Right lung (tissue), 2 donors: ENCODE measurements at regions not wholly inside any gene's neighbourhood (a gene's known extent, or its start where the extent isn't known, plus 50 kb on each side); places are given as distances from the start of the nearest gene placed in this dataset.

Source experiments
- DNase-seq, 2 donors: peaks; one replicate each; pipeline ENCODE4 v3.0.0-alpha.2; 2013

DNA sequence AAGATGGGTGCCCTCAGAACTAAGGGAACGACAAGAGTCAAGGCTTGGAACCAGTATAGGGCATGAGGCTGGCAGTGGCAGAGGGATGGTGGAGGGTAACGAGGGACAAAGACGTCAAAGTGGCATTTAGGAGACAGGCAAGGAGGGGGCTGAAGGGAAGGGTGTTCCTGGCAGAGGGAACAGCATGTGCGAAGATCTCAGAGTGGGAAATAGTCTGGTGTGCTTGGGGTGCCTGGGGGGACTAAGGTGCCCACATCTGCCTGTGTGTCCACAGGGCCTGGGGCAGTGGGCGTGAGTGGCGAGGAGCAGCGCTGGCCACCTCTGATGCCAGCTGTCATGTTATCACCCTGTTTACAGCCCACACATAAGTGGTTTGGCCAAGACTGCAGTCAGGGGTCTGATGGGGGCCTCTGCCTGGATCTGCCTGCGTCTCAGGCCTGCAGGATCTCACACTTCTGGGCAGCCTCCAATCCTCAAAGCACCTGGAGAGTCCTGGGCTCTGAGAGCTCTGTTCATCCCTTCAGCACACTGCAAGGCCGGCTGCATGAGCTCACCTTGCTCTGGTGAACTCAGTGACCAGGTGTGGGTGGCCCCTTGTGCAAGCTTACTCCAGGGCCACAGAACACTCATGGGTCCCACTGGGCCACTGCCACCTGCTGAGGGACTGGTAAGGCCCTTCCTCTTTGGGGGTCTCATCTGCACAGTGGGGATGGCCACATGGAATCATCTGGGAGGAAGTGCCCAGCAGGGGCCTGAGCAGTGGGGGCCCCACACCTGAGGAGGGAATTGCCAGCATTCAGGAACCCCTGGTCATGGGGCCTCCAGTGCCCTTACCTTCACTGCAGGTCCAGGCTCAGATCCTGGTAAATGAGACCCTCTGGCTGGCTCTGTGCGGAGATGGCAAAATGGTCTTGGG lies 89.7 kb upstream of the SHISAL1 start:
- DNase-seq = no peak

DNA sequence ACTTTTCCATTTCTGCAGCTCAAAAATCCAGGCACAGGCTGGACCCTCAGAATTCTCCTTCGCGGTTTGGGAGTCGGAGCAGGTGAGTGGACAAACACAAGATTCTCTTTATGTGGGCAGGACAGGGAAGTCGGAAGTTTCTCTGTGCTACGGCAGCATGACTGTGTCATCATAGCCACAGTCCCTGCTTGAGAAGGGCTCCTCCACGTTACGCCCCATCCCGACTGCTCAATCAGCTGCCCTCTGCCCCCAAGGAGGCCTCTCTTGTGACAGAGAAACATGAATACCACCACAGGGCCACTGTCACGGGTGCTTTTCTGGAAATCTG lies 89.0 kb upstream of the SHISAL1 start:
- no peak for DNase-seq

DNA sequence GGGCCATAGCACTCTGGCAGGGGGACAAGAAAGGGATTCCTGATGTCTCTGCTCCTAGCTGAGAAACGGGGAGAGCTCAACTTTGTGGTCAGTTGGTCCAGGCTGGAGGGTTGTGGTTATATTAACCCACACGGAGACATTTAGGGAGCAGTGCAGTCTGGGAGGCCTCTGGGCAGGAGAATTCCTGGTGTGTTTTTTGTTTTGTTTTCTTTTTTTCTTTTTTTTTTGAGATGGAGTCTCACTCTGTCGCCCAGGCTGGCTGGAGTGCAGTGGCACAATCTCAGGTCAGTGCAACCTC lies 88.0 kb upstream of the SHISAL1 start:
- DNase-seq = no peak

DNA sequence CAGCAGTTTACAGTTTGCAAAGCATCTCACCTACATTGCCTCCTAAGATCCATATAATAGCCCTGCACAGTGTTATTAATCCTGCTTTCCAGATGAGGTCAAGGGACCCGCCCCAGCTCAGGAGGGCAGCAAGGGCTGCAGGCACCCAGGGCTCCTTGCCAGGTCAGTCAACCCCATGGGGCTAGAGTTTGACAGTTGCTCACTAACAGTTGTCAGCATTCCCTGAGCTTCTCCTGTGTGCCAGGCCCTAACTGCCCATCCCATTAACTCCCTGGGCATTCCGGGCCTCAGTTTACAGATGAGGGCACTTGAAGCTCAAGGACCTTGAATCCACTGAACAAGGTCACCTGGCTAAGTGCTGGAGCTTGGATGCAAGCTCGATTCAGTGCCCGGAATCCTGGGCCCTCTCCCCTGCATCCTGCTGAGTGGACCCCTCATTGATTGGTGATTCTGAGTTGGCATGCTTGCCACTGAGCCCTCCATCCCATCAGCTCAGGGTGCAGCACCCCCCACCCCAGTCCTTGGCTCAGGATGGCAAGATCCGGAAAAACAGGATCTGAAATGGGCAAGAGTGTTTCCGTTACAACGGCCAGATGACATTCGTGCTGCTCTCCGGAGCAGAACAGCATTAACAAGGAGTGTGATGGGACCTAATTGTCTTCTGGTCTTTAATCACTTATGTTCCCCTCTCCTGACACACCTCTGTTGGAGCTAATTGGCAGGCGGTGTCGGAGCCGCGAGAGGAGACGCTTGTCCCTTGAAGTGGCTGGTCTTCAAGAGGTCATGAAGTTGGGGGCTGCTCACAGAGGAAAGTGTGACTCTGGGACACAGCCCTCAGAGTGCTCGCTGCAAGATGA lies 87.4 kb upstream of the SHISAL1 start:
- no peak for DNase-seq

DNA sequence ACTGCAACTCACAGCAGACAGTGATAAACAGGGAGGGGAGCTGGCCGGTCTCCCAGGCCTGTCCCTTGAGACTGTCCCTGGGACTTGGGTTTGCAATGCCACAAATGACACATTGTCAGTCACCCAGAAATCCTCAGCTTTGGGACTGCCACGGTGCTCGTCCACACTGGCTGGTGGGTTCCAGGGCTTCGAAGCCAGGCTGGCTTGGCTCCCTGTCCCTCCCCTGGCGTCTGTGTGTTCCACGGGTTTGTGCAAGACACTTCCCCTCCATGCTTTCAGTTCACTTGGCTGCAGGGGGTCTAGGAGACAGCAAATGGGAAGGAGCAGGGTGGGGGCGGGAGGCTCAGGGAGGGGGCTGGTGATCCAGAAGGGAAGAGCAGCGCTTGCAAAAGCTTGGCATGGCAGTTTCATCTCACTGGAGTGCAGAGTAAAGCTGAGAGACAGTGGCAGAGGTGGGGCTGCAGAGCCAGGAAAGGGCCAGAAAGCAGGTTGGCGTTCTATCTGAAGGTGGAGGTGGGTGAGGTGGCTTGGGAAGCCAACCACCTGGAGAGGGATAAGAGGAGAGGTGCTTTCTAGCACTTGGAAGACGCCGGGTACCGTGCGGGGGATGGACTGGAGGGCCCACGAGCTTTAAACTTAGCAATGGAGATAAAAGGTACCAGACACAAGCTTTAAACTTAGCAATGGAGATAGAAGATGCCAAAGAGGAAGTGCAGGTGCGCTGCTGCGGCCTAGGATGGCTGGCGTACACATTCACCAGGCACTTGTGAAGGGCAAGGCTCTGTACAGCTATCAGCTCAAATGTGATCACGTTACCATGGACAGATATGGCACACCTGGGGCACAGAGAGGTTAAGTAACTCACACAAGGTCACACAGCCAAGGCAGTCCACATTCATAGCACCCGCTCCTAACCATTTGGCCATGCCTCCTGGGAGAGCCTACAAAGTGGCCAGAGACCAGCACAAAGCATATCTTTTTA lies 86.4 kb upstream of the SHISAL1 start:
- DNase-seq = no peak

DNA sequence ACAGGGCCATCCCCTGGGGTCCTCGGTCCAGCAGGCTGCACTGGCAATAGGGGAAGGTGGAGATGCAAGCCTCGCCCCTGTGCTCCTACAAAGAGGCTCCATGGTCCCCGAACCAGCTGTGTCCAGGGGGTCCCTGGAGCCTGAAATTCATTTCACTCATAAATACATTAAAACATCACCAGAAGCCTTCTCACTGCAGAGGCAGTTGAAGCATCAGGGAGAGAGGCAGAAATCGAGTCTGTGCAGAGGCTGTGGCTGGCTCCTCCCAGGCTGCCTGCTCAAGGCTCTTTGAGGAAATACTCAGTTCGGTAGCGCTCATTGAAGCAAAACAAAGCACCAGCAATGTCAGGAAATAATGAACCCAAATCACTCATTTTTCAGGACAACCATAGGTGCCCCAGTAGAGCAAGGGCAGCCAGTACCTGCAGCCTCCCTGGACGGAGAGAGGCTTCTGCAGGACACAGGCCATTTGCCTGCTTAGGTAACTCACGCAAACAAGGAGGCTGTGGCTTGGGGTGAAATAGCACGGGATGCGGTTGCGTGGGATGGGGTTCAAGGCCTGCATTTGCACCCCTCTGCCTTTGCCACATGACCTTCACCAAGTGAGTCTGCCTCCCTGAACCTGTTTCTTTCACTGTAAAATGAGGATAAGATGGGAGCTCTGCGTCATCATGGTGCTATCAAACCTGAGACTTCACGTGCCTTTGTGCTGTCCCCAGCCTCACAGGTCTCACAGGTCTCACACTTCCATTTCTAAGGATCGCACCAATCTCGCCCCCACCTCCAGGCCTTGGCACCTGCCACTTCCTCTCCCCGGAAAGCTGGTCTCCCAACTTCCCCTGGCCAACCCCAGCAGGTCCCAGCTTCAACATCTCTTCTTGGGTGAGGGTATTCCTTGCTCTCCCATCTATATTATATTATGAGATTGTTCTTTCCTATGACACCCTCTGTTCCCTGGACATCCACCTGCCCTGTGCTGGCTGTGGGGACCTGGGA lies 84.3 kb upstream of the SHISAL1 start:
- DNase-seq = no peak

DNA sequence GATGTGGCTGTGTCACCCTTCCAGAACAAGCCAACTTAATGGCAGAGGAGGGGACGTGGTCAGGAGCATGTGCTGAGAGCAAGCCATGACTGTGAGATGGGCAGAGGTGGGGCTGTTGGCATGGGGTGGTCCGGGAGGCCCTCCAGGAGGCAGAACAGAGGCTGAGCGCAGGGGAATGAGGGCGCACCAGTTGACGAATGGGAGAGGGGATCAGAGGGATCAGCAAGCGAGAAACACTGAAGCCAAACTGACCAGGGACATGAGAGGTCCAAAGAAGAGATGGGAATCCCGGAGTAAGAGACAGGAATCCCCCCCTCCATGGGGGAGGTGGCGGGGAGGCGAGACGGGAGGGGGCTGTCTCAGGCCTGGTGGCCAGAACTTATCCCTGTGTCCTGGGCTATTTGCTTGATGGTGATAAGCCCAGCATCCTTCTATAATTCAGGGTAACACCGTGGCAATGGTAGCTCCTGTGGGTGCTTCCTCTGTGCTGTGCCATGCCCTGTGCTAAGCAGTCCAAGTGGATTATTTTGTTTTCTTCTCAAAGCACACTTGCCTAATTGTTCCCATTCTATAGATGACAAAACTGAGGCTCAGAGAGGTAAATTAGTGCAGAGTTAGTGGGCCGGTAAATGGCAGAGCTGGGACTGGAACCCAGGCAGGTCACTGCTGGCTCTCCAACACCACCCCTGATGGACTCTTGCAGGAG lies 83.4 kb upstream of the SHISAL1 start:
- no peak for DNase-seq

DNA sequence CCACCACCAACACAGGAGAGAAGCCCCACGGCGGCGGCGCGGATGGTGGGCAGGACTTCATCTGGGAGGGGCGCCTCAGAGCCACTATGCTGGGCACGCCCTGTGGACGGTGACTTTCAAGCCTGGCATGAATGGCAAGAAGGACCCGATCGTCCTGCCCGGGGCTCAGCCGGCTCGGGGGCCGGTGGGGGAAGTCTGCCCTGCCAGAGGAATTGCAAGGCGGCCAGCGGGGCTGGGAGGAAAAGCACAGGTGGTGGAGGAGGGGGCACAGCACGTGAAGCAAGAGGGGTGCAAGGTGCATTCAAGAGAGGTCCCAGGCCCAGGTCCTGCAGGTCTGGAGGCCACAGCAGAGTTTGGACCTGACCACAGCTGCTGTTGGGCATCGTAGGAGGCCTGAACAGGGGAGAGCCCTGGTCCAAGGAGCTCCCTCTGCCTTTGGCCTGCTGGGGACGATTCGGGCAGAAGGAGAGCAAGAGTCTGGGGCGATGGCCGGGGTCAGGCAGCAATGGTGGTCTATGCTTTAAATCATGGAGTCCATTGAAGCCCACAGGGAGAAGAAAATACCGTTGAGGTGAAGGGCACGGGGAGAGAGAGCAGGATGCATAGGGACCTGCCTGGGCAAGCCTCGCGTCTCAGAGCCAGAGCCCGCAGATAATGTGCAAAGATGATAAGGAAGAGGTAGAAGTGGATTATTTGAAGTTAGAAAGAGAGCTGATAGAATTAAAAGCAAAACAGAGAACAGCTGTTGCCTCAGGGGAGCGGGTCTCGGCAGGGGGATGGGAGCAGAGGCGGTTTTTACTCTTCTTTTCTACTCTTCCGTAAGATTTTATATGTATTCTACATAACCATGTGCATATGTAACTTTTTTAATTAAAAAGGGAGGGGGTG lies 82.6 kb upstream of the SHISAL1 start:
- DNase-seq = no peak

DNA sequence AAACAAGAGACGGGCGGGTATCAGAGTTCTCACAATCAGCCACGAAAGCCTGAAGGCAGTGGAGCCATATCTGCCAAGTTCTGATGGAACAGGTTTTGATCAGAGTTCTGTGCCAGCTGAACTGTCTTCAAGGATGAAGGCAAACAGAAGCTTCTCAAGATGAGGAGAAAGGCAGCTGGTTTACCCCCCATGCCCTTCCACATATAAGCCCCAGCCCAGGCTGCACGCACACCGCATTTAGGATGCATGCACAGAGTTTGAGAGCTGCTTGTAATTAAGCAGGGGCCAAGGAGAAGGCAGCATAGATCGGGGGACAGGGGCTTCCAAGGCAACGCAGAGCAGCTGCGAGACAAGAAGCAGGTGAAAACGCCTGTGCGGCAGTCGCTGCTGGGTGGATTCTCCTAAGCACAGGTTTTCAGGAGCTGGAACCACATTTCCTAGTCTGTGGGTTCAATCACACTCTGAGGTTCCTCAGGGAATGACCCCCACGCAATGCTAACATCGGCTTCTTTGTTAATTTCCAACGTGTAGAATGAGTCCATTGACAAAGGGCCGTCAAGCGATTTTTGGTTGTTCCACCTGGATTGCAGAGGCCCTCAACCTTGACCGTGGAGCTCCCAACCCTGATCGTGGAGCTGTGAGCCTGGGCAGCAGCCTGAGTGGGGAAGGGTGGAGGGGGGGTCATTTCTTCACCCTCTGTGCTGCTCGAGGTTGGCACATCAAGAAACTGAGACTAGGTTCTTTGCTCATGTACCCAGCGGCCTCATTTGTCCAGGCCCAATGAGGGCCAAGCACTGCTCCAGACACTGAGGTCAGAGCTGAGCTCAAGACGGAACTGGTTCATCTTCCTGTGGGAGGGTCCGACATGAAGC lies 81.7 kb upstream of the SHISAL1 start:
- DNase-seq = no peak

DNA sequence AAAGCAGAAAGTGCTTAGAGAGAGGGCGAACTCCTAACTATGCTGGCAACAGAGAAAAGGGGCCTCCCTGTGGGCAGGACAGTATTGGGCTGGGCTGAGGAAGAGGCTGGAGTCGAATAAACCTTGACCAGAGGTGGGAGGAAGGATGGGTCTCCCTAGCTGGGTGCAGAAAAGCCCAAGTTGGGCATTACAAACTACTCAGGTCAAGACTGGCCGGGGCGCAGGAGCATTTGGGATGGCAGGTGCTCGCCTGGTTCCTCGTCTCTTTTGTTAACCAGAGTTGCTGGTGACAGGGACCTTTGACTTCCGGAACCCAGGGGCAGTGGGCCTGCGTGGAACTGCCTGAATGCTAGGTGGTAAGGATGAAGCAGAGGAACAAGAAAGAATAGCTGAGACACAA lies 80.3 kb upstream of the SHISAL1 start:
- DNase-seq = no peak

DNA sequence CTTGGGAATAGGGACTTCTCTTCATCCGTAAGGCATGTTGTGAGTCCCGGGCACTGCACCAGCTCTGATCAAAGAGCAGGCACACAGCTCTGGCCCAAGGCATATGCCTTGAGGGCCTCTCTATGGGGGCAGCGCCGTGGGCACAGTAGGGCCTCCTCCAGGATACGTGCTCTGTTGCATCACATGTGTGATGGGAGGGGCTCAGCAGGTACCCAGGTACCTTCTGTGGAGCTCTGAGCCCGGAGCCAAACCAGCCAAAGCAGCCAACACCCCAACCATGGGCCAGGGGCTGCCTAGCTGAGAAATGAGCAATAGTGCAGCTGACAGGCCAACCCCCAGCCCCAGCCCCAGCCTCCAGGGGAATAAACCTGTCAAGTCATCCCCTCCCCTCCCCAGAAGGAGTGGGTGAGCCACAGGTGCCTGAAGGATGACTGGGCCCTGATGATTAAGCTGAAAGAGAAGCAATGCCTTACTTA lies 79.7 kb upstream of the SHISAL1 start:
- DNase-seq = no peak

DNA sequence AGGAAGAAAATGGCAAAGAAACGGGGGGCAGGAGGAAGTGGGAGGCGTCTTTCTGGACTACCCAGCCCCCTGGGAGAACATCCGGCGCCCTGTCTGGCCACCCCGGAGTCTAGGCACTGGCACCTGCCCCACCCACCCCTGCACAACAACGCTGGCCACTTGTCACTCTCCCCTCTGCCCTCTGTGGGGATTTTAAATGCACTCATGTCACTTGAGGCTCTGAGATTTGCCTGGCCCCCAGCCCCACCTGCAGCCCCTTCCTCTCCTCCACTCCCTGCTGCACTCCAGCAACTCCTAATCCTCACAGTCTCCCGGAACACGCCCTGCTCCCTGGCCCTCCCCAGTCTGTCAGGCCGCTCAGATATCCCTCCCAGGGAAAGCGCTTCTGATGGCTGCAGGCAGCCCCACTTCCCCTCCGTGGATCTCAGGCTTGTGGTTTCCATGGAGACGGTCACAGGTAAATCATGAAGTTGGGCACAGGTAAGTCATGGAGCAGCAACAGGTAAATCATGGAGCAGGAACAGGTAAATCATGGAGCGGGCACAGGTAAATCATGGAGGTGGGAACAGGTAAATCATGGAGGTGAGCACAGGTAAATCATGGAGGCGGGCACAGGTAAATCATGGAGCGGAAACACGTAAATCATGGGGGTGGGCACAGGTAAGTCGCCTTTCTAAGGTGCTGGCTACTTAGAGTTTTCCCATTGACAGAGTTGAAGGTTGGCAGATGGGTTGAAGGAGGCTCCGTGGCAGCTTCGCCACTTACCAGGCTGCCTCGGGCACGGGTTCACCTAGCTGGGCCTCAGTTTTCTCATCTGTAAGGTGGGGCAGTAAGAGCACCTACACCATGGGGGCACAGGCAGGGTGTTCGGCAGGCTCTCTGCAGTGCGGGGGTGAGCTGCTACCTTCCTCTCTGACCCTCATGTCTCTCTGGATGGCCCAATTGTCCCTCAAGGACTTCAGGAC lies 79.0 kb upstream of the SHISAL1 start:
- no peak for DNase-seq

DNA sequence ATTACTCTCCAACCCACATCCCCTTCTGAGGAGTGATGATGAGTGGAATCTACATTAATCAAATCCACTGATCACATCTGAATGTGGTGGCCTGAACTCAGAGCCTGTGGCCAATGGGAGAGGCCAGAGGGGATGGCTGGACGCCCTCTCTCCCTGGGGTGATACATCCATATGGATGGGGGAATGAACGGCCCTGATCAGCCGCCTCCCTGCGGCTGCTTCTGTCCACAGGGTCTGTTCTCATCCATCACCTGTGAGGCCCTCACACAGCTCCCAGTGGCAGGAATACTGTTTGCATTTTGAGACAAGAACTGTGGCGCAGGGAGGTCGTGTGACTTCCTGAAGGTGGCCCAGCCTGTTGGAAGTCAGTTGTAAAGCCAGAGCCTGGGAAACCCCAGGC lies 78.3 kb upstream of the SHISAL1 start:
- DNase-seq = no peak

DNA sequence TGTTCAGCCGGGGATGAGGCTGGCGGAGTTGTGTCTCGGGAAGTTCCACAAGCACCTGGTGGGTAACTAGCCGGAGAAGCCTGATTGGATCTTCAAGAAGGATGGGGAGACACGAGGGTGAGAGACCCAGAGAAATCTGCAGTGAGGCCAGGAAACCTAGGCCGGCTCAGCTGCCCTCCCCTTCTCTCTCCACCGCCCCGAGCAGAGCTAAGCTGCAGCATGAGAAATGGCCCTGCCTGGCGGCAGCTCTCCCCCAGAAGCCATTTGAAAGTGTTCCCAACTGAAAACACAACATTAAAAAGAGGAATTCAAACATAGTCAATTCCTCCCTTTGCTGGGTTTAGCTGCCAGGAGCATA lies 77.8 kb upstream of the SHISAL1 start:
- DNase-seq = no peak

DNA sequence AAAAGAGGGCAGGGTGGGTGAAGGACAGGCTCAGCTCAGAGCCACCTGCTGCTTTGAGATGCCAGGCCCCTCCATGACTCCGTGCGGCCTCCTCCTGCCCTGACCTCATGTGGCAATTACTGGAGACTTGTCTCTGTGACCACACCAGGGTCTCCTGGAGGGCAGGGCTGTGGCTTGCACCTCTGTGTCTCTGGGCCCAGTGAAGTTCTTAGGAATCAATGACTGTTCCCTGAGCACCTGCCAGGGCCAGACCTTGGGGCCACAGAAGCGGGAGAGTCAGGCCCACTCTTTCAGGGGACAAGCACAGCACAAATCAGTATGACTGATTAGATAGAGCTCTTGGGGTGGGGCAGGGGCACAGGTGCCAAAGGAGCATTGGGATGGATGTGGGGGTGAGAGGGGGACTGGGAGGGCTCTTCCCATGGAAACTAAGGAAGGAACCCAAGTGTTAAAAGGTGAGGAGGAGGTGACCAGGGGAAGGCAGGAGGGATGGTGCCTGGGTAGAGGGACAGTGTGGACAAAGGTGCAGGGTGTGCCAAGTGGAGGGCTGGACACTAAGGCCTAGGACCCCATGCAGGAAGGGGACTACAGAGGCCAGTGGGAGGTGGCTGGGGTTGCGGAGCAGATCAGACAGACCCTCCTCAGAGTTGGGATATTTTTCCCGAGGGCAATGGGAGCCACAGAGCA lies 77.3 kb upstream of the SHISAL1 start:
- DNase-seq = no peak

DNA sequence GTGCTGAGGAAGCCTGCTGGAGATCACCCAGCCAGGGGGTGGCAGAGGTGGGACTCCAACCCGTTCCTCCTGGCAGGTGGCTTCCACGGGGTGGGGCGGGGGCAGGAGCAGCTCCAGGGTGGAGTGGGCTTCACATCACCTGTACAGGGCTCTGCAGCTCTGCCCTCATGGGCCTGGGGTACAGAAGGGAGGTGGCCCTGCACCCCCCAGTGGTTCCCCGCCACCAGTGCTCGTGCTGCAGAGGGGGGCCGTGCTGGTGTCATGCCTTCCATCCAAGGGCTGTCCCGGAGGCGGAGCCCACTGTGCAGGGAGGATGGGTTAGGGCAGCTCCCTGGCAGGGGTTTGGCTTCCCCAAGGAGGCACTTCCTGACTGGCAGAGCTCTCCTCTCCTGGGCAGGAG lies 76.4 kb upstream of the SHISAL1 start:
- no peak for DNase-seq
